ENCODE measurements at regions not wholly inside any gene's neighbourhood (a gene's known extent, or its start where the extent isn't known, plus 50 kb on each side); places are given as distances from the start of the nearest gene placed in this dataset.

- Histone ChIP-seq H3K9me3 (peaks cover 0 to 8% of the 10 kb centered on the region in 2 donors), H3K36me3 (no peaks in the 10 kb centered on the region), H3K27ac (no peak overlapping the region), H3K27me3 (no peaks in the 10 kb centered on the region), H3K4me3 (no peak overlapping the region), H3K4me1 (no peaks in the 10 kb centered on the region)
- TF ChIP-seq CTCF (IDR thresholded peaks at IDR 0.05): no peak
- DNase-seq (ENCODE audit: low spot score): no peak
Observed at GRCh38 chr3:66778777-66779176, 219.3 kb upstream of the KBTBD8 start.

GRCh38 chr3:66785191-66785909 lies 212.8 kb upstream of the KBTBD8 start:
- H3K4me3 ChIP-seq: no peak overlapping the region
- no peak for DNase-seq (ENCODE audit: low spot score)
- H3K36me3 ChIP-seq: no peaks in the 10 kb centered on the region
- H3K4me1 ChIP-seq: no peaks in the 10 kb centered on the region
- H3K9me3 ChIP-seq: peaks cover 0 to 11% of the 10 kb centered on the region in 2 donors
- H3K27me3 ChIP-seq: no peaks in the 10 kb centered on the region
- TF ChIP-seq CTCF (IDR thresholded peaks at IDR 0.05): no peak
- H3K27ac ChIP-seq: no peak overlapping the region

- Histone ChIP-seq H3K9me3 (no peaks in the 10 kb centered on the region), H3K4me3 (no peak overlapping the region), H3K27me3 (no peaks in the 10 kb centered on the region), H3K27ac (no peak overlapping the region), H3K4me1 (no peaks in the 10 kb centered on the region), H3K36me3 (no peaks in the 10 kb centered on the region)
- no peak for DNase-seq (ENCODE audit: low spot score)
- TF ChIP-seq CTCF (IDR thresholded peaks at IDR 0.05): no peak
Observed at GRCh38 chr3:66789580-66790237, 208.4 kb upstream of the KBTBD8 start.

GRCh38 chr3:66792086-66792485 lies 206.0 kb upstream of the KBTBD8 start:
- Histone ChIP-seq H3K4me1 (no peaks in the 10 kb centered on the region), H3K9me3 (no peaks in the 10 kb centered on the region), H3K27ac (no peak overlapping the region), H3K27me3 (no peaks in the 10 kb centered on the region), H3K4me3 (no peak overlapping the region), H3K36me3 (no peaks in the 10 kb centered on the region)
- no peak for TF ChIP-seq CTCF (IDR thresholded peaks at IDR 0.05)
- DNase-seq (ENCODE audit: low spot score): no peak

- H3K27me3 ChIP-seq: no peaks in the 10 kb centered on the region
Observed at GRCh38 chr3:66795365-66795764, 202.7 kb upstream of the KBTBD8 start.

More at GRCh38 chr3:66795365-66795764, 202.7 kb upstream of the KBTBD8 start:
- Histone ChIP-seq H3K27ac (no peak overlapping the region), H3K36me3 (no peaks in the 10 kb centered on the region), H3K4me3 (no peak overlapping the region), H3K4me1 (peaks cover 0 to 8% of the 10 kb centered on the region in 2 donors), H3K9me3 (peaks cover 0 to 5% of the 10 kb centered on the region in 2 donors)
- DNase-seq (ENCODE audit: low spot score): no peak
- no peak for TF ChIP-seq CTCF (IDR thresholded peaks at IDR 0.05)
